ENCODE measurements at regions not wholly inside any gene's neighbourhood (a gene's known extent, or its start where the extent isn't known, plus 50 kb on each side); places are given as distances from the start of the nearest gene placed in this dataset.
"Not testable (repeated sequence)": the region's sequence is repeated elsewhere in the genome, so short reads cannot be mapped to it uniquely, and the experiment has no call there.

DNA sequence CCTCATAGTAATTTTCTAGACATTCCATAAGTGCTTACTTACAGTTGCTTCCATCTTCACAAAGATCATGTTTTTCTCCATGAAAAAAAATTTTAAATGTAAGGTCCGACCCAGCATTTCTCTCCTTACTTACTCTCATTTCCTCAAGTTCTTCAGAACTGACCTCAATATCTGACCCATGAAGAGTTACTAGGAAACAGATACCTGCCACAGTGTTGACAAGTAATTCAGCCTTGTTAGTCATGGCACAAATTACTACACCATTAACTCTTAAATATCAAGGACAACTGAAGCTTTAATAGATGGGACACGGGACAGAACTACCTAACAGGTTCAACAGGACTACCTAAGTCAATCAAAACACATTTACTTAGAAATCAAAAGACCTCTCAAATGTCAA is 316.2 kb downstream of the POM121L12 start:
- no peak for DNase-seq
- H3K4me1 Mint-ChIP-seq: no peaks in the 10 kb centered on the region
- no peak overlapping the region for H3K27ac Mint-ChIP-seq
- H3K9me3 Mint-ChIP-seq: peaks cover 5 to 31% (median 13%) of the 10 kb centered on the region in 9 donors
- no peak for ATAC-seq
- peaks cover 0 to 6% (median 0%) of the 10 kb centered on the region in 3 donors for H3K36me3 Mint-ChIP-seq
- POLR2A ChIA-PET: no interaction called here
- no peaks in the 10 kb centered on the region for H3K27me3 Mint-ChIP-seq
- no peak overlapping the region for H3K4me3 Mint-ChIP-seq

GRCh38 chr7:53358269-53358668 is 322.8 kb downstream of the POM121L12 start:
- Mint-ChIP-seq H3K4me3 (no peak overlapping the region), H3K4me1 (no peaks in the 10 kb centered on the region), H3K36me3 (no peaks in the 10 kb centered on the region), H3K9me3 (peaks cover 5 to 26% (median 11%) of the 10 kb centered on the region in 9 donors), H3K27ac (no peak overlapping the region), H3K27me3 (no peaks in the 10 kb centered on the region)
- POLR2A ChIA-PET: no interaction called here
- ATAC-seq: no peak
- DNase-seq: no peak

DNA sequence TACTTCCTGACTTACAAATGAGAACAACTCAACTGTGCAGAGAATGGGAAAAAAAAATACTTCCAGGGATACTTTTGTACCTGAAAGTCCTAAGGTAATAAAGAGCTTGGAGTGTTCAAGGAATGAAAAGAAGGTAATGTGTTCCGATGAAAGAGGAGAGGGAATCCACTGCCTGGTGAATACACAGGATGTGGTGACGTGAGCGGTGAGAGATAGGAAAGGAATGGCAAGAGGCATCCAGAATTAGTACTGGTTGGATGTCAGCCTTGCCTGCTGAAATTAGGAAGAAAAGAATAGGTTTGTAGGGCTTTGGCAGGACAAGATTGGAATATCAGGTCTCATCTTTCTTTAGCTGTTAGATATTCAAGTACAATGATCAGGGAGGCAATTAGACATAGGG is 347.7 kb downstream of the POM121L12 start:
- Mint-ChIP-seq H3K27me3 (no peaks in the 10 kb centered on the region), H3K27ac (no peak overlapping the region), H3K4me1 (no peaks in the 10 kb centered on the region), H3K36me3 (no peaks in the 10 kb centered on the region), H3K4me3 (no peak overlapping the region), H3K9me3 (peaks cover 6 to 40% (median 20%) of the 10 kb centered on the region in 9 donors)
- POLR2A ChIA-PET: no interaction called here
- no peak for DNase-seq
- ATAC-seq: no peak

GRCh38 chr7:53385239-53385638 is 349.8 kb downstream of the POM121L12 start:
- H3K36me3 Mint-ChIP-seq, H3K4me1 Mint-ChIP-seq, ATAC-seq, H3K4me3 Mint-ChIP-seq, POLR2A ChIA-PET, H3K27me3 Mint-ChIP-seq, DNase-seq, H3K27ac Mint-ChIP-seq: not testable (repeated sequence)
- peaks cover 7 to 28% (median 21%) of the 10 kb centered on the region in 9 donors for H3K9me3 Mint-ChIP-seq

GRCh38 chr7:53387515-53387914 is 352.1 kb downstream of the POM121L12 start:
- H3K9me3 Mint-ChIP-seq: peaks cover 9 to 36% (median 18%) of the 10 kb centered on the region in 9 donors
- no peaks in the 10 kb centered on the region for H3K27me3 Mint-ChIP-seq
- no peak overlapping the region for H3K27ac Mint-ChIP-seq
- no peak overlapping the region for H3K4me3 Mint-ChIP-seq
- no peaks in the 10 kb centered on the region for H3K4me1 Mint-ChIP-seq
- H3K36me3 Mint-ChIP-seq: no peaks in the 10 kb centered on the region
- ATAC-seq (no peak), DNase-seq (no peak)
- POLR2A ChIA-PET: no interaction called here

DNA sequence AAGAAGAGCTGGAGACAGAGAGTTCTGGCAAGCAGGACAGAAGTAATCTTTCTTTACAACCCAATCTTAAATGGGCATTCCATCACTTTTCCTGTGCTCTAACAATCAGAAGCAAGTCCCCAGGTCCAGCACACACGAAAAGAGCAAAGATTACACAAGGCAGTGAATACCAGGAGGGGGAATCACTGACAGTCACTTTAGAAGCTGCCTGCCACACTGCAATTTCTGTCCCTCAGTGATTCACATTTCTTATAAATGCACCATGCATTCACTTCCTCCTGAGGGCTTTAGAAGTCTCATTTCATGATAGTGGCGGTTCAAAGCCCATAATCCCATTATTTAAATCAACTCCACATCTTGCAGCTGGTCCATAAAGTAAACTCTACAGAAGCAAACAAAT is 362.5 kb downstream of the POM121L12 start:
- no peaks in the 10 kb centered on the region for H3K36me3 Mint-ChIP-seq

GRCh38 chr7:53398566-53398965 is 363.1 kb downstream of the POM121L12 start:
- peaks cover 0 to 27% (median 11%) of the 10 kb centered on the region in 9 donors for H3K9me3 Mint-ChIP-seq
- no peaks in the 10 kb centered on the region for H3K4me1 Mint-ChIP-seq
- ATAC-seq: no peak
- no peak for DNase-seq
- POLR2A ChIA-PET: no interaction called here
- H3K36me3 Mint-ChIP-seq: no peaks in the 10 kb centered on the region
- H3K27ac Mint-ChIP-seq: no peak overlapping the region
- H3K27me3 Mint-ChIP-seq: no peaks in the 10 kb centered on the region
- H3K4me3 Mint-ChIP-seq: no peak overlapping the region

More for the DNA sequence above, 362.5 kb downstream of the POM121L12 start:
- Mint-ChIP-seq H3K4me3 (no peak overlapping the region), H3K9me3 (peaks cover 0 to 27% (median 11%) of the 10 kb centered on the region in 9 donors), H3K4me1 (no peaks in the 10 kb centered on the region), H3K27me3 (no peaks in the 10 kb centered on the region), H3K27ac (no peak overlapping the region)
- no peak for ATAC-seq
- POLR2A ChIA-PET: no interaction called here
- no peak for DNase-seq

DNA sequence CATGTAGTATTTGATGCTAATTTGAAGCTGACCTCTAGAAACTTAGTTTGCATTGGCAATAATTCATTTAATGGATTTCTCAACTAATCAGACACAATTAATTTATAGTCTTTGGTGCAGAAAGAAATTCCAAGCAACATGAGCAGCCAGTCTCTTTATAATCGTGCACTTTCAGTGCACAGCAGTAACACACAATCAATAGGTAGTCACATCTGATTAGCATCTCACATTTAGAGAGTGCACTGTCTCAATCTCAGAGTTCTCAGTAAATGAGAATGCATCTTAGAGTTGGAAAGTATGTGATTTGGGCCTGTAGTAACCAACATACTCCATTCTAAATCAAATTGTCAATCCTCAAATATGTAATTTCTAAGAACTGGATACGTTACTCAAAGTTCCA is 377.6 kb downstream of the POM121L12 start:
- Mint-ChIP-seq H3K27ac (no peak overlapping the region), H3K36me3 (peaks cover 0 to 9% (median 3%) of the 10 kb centered on the region in 3 donors), H3K4me3 (no peak overlapping the region), H3K4me1 (no peaks in the 10 kb centered on the region), H3K27me3 (no peaks in the 10 kb centered on the region), H3K9me3 (peaks cover 9 to 46% (median 20%) of the 10 kb centered on the region in 9 donors)
- POLR2A ChIA-PET: no interaction called here
- ATAC-seq: no peak
- no peak for DNase-seq

DNA sequence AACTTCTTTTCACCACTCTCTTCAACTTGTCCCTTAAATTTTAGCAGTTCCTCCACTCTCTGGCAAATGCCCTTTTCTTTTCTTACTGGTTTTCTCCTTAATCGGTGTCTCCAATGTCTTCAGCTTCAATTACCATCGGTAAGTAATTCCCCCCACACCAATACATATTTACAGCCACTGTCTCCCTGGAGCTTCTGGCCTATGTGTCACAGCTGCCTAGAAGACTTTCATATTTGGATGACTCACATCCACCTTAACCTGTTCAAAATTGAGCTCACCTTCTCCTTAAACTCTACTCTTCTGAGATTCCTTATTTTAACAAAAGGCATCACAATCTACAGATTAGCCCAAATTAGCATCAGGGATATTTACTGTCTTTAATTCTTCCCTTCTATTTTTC is 380.4 kb downstream of the POM121L12 start:
- POLR2A ChIA-PET: no interaction called here
- H3K36me3 Mint-ChIP-seq: peaks cover 0 to 14% (median 3%) of the 10 kb centered on the region in 3 donors
- no peak for DNase-seq
- no peaks in the 10 kb centered on the region for H3K27me3 Mint-ChIP-seq
- no peak for ATAC-seq
- peaks cover 12 to 52% (median 27%) of the 10 kb centered on the region in 9 donors for H3K9me3 Mint-ChIP-seq
- no peak overlapping the region for H3K27ac Mint-ChIP-seq
- H3K4me1 Mint-ChIP-seq: no peaks in the 10 kb centered on the region
- H3K4me3 Mint-ChIP-seq: no peak overlapping the region

- Mint-ChIP-seq H3K27ac (no peak overlapping the region), H3K27me3 (no peaks in the 10 kb centered on the region), H3K4me3 (no peak overlapping the region), H3K4me1 (no peaks in the 10 kb centered on the region), H3K9me3 (peaks cover 9 to 41% (median 25%) of the 10 kb centered on the region in 9 donors), H3K36me3 (peaks cover 0 to 14% (median 3%) of the 10 kb centered on the region in 3 donors)
- POLR2A ChIA-PET: no interaction called here
- DNase-seq: no peak
- no peak for ATAC-seq
Observed at GRCh38 chr7:53418834-53419482, 383.5 kb downstream of the POM121L12 start.

DNA sequence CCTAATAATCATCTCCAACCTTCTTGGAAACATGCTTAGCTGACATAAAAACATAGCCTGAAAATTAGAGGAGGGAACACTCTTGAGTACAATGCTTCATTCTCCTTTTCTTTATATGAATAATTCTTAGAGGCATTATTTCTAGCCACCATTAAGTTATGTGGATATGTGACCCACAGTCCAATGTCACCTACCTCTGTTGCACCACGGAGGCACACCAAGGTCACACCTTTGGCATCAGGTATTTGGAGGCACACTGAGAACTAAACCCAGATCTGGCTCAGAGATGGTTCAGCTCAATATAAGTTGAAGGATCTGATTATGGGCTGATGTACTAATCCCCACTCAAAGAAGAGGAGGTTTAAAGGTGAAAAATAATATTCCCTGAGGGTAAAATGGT is 385.1 kb downstream of the POM121L12 start:
- Mint-ChIP-seq H3K27me3 (no peaks in the 10 kb centered on the region), H3K9me3 (peaks cover 6 to 35% (median 21%) of the 10 kb centered on the region in 9 donors), H3K36me3 (peaks cover 0 to 17% (median 0%) of the 10 kb centered on the region in 3 donors), H3K4me3 (no peak overlapping the region), H3K4me1 (no peaks in the 10 kb centered on the region), H3K27ac (no peak overlapping the region)
- ATAC-seq (no peak), DNase-seq (no peak)
- POLR2A ChIA-PET: no interaction called here

GRCh38 chr7:53422291-53422690 is 386.9 kb downstream of the POM121L12 start:
- DNase-seq (no peak), ATAC-seq (no peak)
- POLR2A ChIA-PET: no interaction called here
- Mint-ChIP-seq H3K36me3 (peaks cover 0 to 10% (median 0%) of the 10 kb centered on the region in 3 donors), H3K4me3 (no peak overlapping the region), H3K9me3 (peaks cover 3 to 33% (median 22%) of the 10 kb centered on the region in 9 donors), H3K27ac (no peak overlapping the region), H3K4me1 (no peaks in the 10 kb centered on the region), H3K27me3 (no peaks in the 10 kb centered on the region)

GRCh38 chr7:53426145-53426750 is 390.8 kb downstream of the POM121L12 start:
- ATAC-seq (no peak), DNase-seq (no peak)
- Mint-ChIP-seq H3K27ac (no peak overlapping the region), H3K9me3 (peaks cover 4 to 29% (median 15%) of the 10 kb centered on the region in 9 donors), H3K36me3 (peaks cover 0 to 8% (median 0%) of the 10 kb centered on the region in 3 donors), H3K4me3 (no peak overlapping the region), H3K4me1 (no peaks in the 10 kb centered on the region), H3K27me3 (no peaks in the 10 kb centered on the region)
- POLR2A ChIA-PET: no interaction called here

GRCh38 chr7:53428045-53428444 is 392.6 kb downstream of the POM121L12 start:
- POLR2A ChIA-PET: no interaction called here
- Mint-ChIP-seq H3K27me3 (no peaks in the 10 kb centered on the region), H3K4me3 (no peak overlapping the region), H3K4me1 (no peaks in the 10 kb centered on the region), H3K27ac (no peak overlapping the region), H3K36me3 (peaks cover 0 to 8% (median 0%) of the 10 kb centered on the region in 3 donors), H3K9me3 (peaks cover 4 to 29% (median 15%) of the 10 kb centered on the region in 9 donors)
- DNase-seq (no peak), ATAC-seq (no peak)

Measured in naive thymus-derived CD8-positive, alpha-beta T cell (primary cell).